ENCODE measurements at regions not wholly inside any gene's neighbourhood (a gene's known extent, or its start where the extent isn't known, plus 50 kb on each side); places are given as distances from the start of the nearest gene placed in this dataset.

DNA sequence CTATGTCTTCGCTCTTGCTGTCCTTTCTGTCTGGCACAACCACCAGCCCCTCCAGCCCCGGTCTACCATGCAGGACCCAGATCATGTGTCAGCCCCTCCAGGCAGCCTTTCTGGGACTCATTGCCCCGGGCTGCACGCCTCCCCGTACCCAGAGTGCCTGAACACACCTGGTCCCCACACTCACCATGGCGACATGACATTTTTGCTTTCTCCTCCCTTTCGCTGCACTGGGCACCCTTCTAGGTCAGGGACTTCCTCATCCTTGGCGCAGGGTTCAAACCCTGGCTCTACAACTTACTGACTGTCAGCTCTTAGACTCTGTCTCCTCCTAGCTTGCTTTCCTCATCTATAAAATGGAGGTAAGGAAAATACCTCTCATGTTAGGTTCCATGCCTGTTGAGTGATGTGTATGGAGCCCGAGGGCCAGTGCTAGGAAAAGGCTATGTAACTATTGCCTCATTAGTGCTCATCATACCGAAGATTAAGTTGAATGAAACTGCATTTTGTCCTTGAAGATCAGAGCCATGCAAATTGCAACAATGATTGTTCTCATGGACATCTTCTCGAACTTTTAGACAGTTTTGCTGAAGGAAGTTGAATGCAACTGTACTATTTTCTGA lies 49.7 kb upstream of the TIAM2 start:
- ATAC-seq: no peak
- TF ChIP-seq ESRRG (CRISPR knock-in tag; IDR thresholded peaks at IDR 0.05) (no peak), TSHZ2 (CRISPR knock-in tag; IDR thresholded peaks at IDR 0.05) (no peak), POU6F1 (CRISPR knock-in tag; IDR thresholded peaks at IDR 0.05; ENCODE audit: borderline replicate concordance, low read depth) (no peak), CSDC2 (CRISPR knock-in tag; IDR thresholded peaks at IDR 0.05) (no peak)

Data from SK-N-SH treated with all-trans-retinoic acid at 6 μM for 48 hours (cell line).